AG04450 (cell line): ENCODE measurements at regions not wholly inside any gene's neighbourhood (a gene's known extent, or its start where the extent isn't known, plus 50 kb on each side); places are given as distances from the start of the nearest gene placed in this dataset.

Experiments
- CTCF ChIA-PET: fragments of 300-600, 350-600 bp; formaldehyde crosslinking; extraction: SDS; loops from one replicate; lab custom pipeline; 2022; ENCODE audit warnings: antibody characterized with exemption, inconsistent platforms; lab: Charles Lee
- POLR2A ChIA-PET: fragments of 350-600 bp; formaldehyde crosslinking; extraction: SDS; loops from one replicate; lab custom pipeline; 2021; ENCODE audit warnings: antibody characterized with exemption, inconsistent platforms; lab: Yijun Ruan, JAX
- DNase-seq: peaks from one replicate; pipeline ENCODE4 v3.0.0-alpha.2; 2011; ENCODE audit warnings: low read depth, low spot score
- H3K27ac ChIP-seq: one replicate; pipeline ENCODE4 v1.5.1; 2012; ENCODE audit warnings: low read depth, low read length, control low read depth
- H3K27me3 ChIP-seq: one replicate; pipeline ENCODE4 v1.6.0; 2012; ENCODE audit warnings: low read length; ENCODE audit not compliant: control insufficient read depth, insufficient read depth
- H3K4me3 ChIP-seq: 2 replicates; pipeline ENCODE4 v1.5.1; 2011; ENCODE audit warnings: mild to moderate bottlenecking, low read depth, low read length, control low read depth
- H3K9me3 ChIP-seq: 2 replicates; pipeline ENCODE4 v1.5.1; 2012; ENCODE audit warnings: low read length; ENCODE audit not compliant: control insufficient read depth, insufficient read depth
- CTCF ChIP-seq: IDR thresholded peaks from 2 replicates; pipeline ENCODE4 v1.5.1; 2011; ENCODE audit warnings: low read depth, low read length, control low read depth, inconsistent platforms

- DNase-seq: no peak
- no peak for TF ChIP-seq CTCF
- ChIA-PET CTCF (no interaction called here), POLR2A (no interaction called here)
- H3K27ac ChIP-seq: no peak overlapping the region
- H3K9me3 ChIP-seq: peaks cover 4% of the 10 kb centered on the region; the same call in 1 of the 2 replicates
- no peak overlapping the region for H3K4me3 ChIP-seq
- H3K27me3 ChIP-seq: no peaks in the 10 kb centered on the region
Measured at GRCh38 chr6:158912655-158913054, 87.3 kb downstream of the RSPH3 start.

GRCh38 chr6:158911746-158912480 lies 88.1 kb downstream of the RSPH3 start:
- Histone ChIP-seq H3K9me3 (peaks cover 4% of the 10 kb centered on the region; the same call in 1 of the 2 replicates), H3K27me3 (no peaks in the 10 kb centered on the region), H3K4me3 (no peak overlapping the region), H3K27ac (no peak overlapping the region)
- DNase-seq: no peak
- POLR2A ChIA-PET: no interaction called here
- CTCF ChIA-PET: no interaction called here
- no peak for TF ChIP-seq CTCF

- no peak for TF ChIP-seq CTCF
- ChIA-PET CTCF (no interaction called here), POLR2A (no interaction called here)
- peaks cover 7% of the 10 kb centered on the region for H3K9me3 ChIP-seq
- H3K27me3 ChIP-seq: no peaks in the 10 kb centered on the region
- H3K27ac ChIP-seq: no peak overlapping the region
- no peak overlapping the region for H3K4me3 ChIP-seq
- DNase-seq: no peak
Measured at GRCh38 chr6:158910484-158911440, 89.2 kb downstream of the RSPH3 start.

- Histone ChIP-seq H3K27me3 (no peaks in the 10 kb centered on the region), H3K9me3 (peaks cover 7% of the 10 kb centered on the region), H3K4me3 (no peak overlapping the region), H3K27ac (no peak overlapping the region)
- TF ChIP-seq CTCF: no peak
- CTCF ChIA-PET: no interaction called here
- no peak for DNase-seq
- POLR2A ChIA-PET: interaction anchor here (0.7 kb wide), 1 partner anchor 29 kb away, joined by 8 read pairs; no protein-coding TSS in a partner anchor
Measured at GRCh38 chr6:158909938-158910337, 90.1 kb downstream of the RSPH3 start.
